H1 (cell line): ENCODE measurements at regions not wholly inside any gene's neighbourhood (a gene's known extent, or its start where the extent isn't known, plus 50 kb on each side); places are given as distances from the start of the nearest gene placed in this dataset.

ENCODE experiments used
- KDM4A ChIP-seq: IDR thresholded peaks from one replicate; pipeline ENCODE4 v1.7.1; 2012; ENCODE audit warnings: low read depth, mild to moderate bottlenecking, moderate library complexity, low read length, inconsistent platforms; ENCODE audit not compliant: severe bottlenecking
- NANOG ChIP-seq: IDR thresholded peaks from 2 replicates; pipeline ENCODE4 v1.6.1; 2011; ENCODE audit warnings: low read length, low read depth, mild to moderate bottlenecking, inconsistent platforms; ENCODE audit not compliant: insufficient read depth, poor library complexity, severe bottlenecking
- SRF ChIP-seq: IDR thresholded peaks from 2 replicates; pipeline ENCODE4 v1.6.1; 2011; ENCODE audit warnings: mild to moderate bottlenecking, low read depth, low read length, moderate library complexity

GRCh38 chr6:14305131-14305530 is 187.6 kb downstream of the CD83 start (continued):
- TF ChIP-seq NANOG = no peak
- no peak for TF ChIP-seq KDM4A
- TF ChIP-seq SRF = no peak
